ENCODE measurements at regions not wholly inside any gene's neighbourhood (a gene's known extent, or its start where the extent isn't known, plus 50 kb on each side); places are given as distances from the start of the nearest gene placed in this dataset.

GRCh38 chr4:31422006-31422405 is 701.8 kb downstream of the PCDH7 start:
- in situ Hi-C loops (cut with HindIII; ENCODE audit: low pct_unique_long_range_greater_than_20kb, low sequenced_read_pairs): no loop called here
- TF ChIP-seq CTCF (IDR thresholded peaks at IDR 0.05): no peak
- TF ChIP-seq SIN3A (IDR thresholded peaks at IDR 0.05; ENCODE audit: borderline replicate concordance, insufficient read depth, low read depth, low read length): no peak
- TF ChIP-seq POLR2AphosphoS5 (IDR thresholded peaks at IDR 0.05; ENCODE audit: low read depth, low read length): no peak
- TF ChIP-seq REST (IDR thresholded peaks at IDR 0.05; ENCODE audit: insufficient read depth in 1 of 2, low read depth in 2 of 2, low read length in 1 of 2): no peak
- no peak for TF ChIP-seq TCF7L2 (IDR thresholded peaks at IDR 0.05; ENCODE audit: low read depth, low read length)
- Histone ChIP-seq H3K9me3 (ENCODE audit: control insufficient read depth, insufficient read depth, low read depth, low read length) (no peaks in the 10 kb centered on the region), H3K27me3 (ENCODE audit: control insufficient read depth, insufficient read depth, low read length) (no peaks in the 10 kb centered on the region), H3K4me3 (ENCODE audit: low read depth in 2 of 2, low read length in 2 of 2) (no peak overlapping the region), H3K4me1 (ENCODE audit: control insufficient read depth, insufficient read depth, low read length) (no peaks in the 10 kb centered on the region), H3K27ac (ENCODE audit: low read length) (no peak overlapping the region), H3K36me3 (ENCODE audit: control insufficient read depth, insufficient read depth, low read length) (no peaks in the 10 kb centered on the region)
- POLR2A ChIA-PET: no interaction called here
- intact Hi-C loops (cut with micrococcal nuclease; ENCODE audit: unreplicated experiment): no loop called here
- CTCF ChIA-PET: no interaction called here
- no peak for ATAC-seq
- DNase-seq (ENCODE audit: low read depth, low spot score): no peak
- no TSS peak for BruUV-seq (replicated peaks)

- TF ChIP-seq CTCF (IDR thresholded peaks at IDR 0.05) (no peak), SIN3A (IDR thresholded peaks at IDR 0.05; ENCODE audit: borderline replicate concordance, insufficient read depth, low read depth, low read length) (no peak), REST (IDR thresholded peaks at IDR 0.05; ENCODE audit: insufficient read depth in 1 of 2, low read depth in 2 of 2, low read length in 1 of 2) (no peak), POLR2AphosphoS5 (IDR thresholded peaks at IDR 0.05; ENCODE audit: low read depth, low read length) (no peak), TCF7L2 (IDR thresholded peaks at IDR 0.05; ENCODE audit: low read depth, low read length) (no peak)
- ChIA-PET POLR2A (no interaction called here), CTCF (no interaction called here)
- Histone ChIP-seq H3K9me3 (ENCODE audit: control insufficient read depth, insufficient read depth, low read depth, low read length) (no peaks in the 10 kb centered on the region), H3K27me3 (ENCODE audit: control insufficient read depth, insufficient read depth, low read length) (no peaks in the 10 kb centered on the region), H3K36me3 (ENCODE audit: control insufficient read depth, insufficient read depth, low read length) (no peaks in the 10 kb centered on the region), H3K4me3 (ENCODE audit: low read depth in 2 of 2, low read length in 2 of 2) (no peak overlapping the region), H3K27ac (ENCODE audit: low read length) (no peak overlapping the region), H3K4me1 (ENCODE audit: control insufficient read depth, insufficient read depth, low read length) (no peaks in the 10 kb centered on the region)
- DNase-seq (ENCODE audit: low read depth, low spot score) (no peak), ATAC-seq (no peak)
- BruUV-seq (replicated peaks): no TSS peak
- in situ Hi-C loops (cut with HindIII; ENCODE audit: low pct_unique_long_range_greater_than_20kb, low sequenced_read_pairs): no loop called here
- intact Hi-C loops (cut with micrococcal nuclease; ENCODE audit: unreplicated experiment): no loop called here
Observed at GRCh38 chr4:31427691-31428090, 707.5 kb downstream of the PCDH7 start.

Measured in Panc1 (cell line).